HEK293 (cell line): ENCODE measurements at regions not wholly inside any gene's neighbourhood (a gene's known extent, or its start where the extent isn't known, plus 50 kb on each side); places are given as distances from the start of the nearest gene placed in this dataset.

ENCODE experiments used
- CTCF ChIA-PET: fragments of 350-600 bp; formaldehyde crosslinking; extraction: SDS; loops from one replicate; lab custom pipeline; 2021; ENCODE audit warnings: antibody characterized with exemption; lab: Yijun Ruan, JAX
- POLR2A ChIA-PET: fragments of 300-600 bp; formaldehyde crosslinking; extraction: SDS; loops from one replicate; lab custom pipeline; 2020; ENCODE audit warnings: antibody characterized with exemption, inconsistent platforms; lab: Yijun Ruan, JAX
- H3K27ac ChIP-seq: fragments of 200-500 bp; sonication (Bioruptor generic); 2 replicates; pipeline ENCODE4 v1.5.1; 2014; ENCODE audit warnings: low read depth, low read length, control low read depth, inconsistent platforms; ENCODE audit errors: extremely low read depth
- H3K36me3 ChIP-seq, 2 experiments: fragments of 200-500 bp in 1 of 2; sonication (Bioruptor generic) in 1 of 2; 1 replicate in 1 of 2; 2 replicates in 1 of 2; pipeline ENCODE4 v1.5.1; 2014 to 2017; ENCODE audit warnings: inconsistent platforms in 2 of 2, low read length in 2 of 2; ENCODE audit not compliant: control insufficient read depth in 2 of 2, insufficient read depth in 1 of 2
- H3K4me1 ChIP-seq: fragments of 200-500 bp; sonication (Bioruptor generic); 2 replicates; pipeline ENCODE4 v1.5.1; 2014; ENCODE audit warnings: mild to moderate bottlenecking, low read length, inconsistent platforms; ENCODE audit not compliant: control insufficient read depth, insufficient read depth
- H3K4me3 ChIP-seq: 2 replicates; pipeline ENCODE4 v1.5.1; 2011; ENCODE audit warnings: low read depth, mild to moderate bottlenecking, control low read depth, low read length, moderate library complexity
- H3K9me3 ChIP-seq: fragments of 200-500 bp; sonication (Bioruptor generic); 2 replicates; pipeline ENCODE4 v1.5.1; 2014; ENCODE audit warnings: low read depth, low read length, inconsistent platforms; ENCODE audit not compliant: control insufficient read depth, insufficient read depth
- HOXA7 ChIP-seq: sonication (generic); formaldehyde crosslinking; IDR thresholded peaks from 2 replicates; pipeline ENCODE4 v1.8.1; 2022; ENCODE audit warnings: missing genetic modification reagents, borderline replicate concordance
- YY2 ChIP-seq: fragments of 450-650 bp; formaldehyde crosslinking; IDR thresholded peaks from 2 replicates; pipeline ENCODE4 v1.5.1; 2016; ENCODE audit warnings: missing biosample characterization, missing genetic modification characterization
- ZEB2 ChIP-seq: fragments of 450-650 bp; formaldehyde crosslinking; IDR thresholded peaks from 2 replicates; pipeline ENCODE4 v1.5.1; 2016; ENCODE audit warnings: missing biosample characterization, missing genetic modification characterization
- ZNF138 ChIP-seq: fragments of 450-650 bp; formaldehyde crosslinking; IDR thresholded peaks from 2 replicates; pipeline ENCODE4 v1.5.1; 2016; ENCODE audit warnings: missing biosample characterization, missing genetic modification characterization, borderline replicate concordance
- ZNF146 ChIP-seq: fragments of 450-650 bp; formaldehyde crosslinking; IDR thresholded peaks from 2 replicates; pipeline ENCODE4 v1.5.1; 2016; ENCODE audit warnings: missing biosample characterization, missing genetic modification characterization
- ZNF175 ChIP-seq: fragments of 450-650 bp; formaldehyde crosslinking; IDR thresholded peaks from 2 replicates; pipeline ENCODE4 v1.5.1; 2016; ENCODE audit warnings: missing biosample characterization, missing genetic modification characterization
- ZNF19 ChIP-seq: fragments of 450-650 bp; formaldehyde crosslinking; IDR thresholded peaks from 2 replicates; pipeline ENCODE4; 2016; ENCODE audit warnings: missing biosample characterization, missing genetic modification characterization, low read depth
- ZNF2 ChIP-seq: fragments of 450-650 bp; formaldehyde crosslinking; IDR thresholded peaks from 2 replicates; pipeline ENCODE4 v1.5.1; 2016; ENCODE audit warnings: missing biosample characterization, missing genetic modification characterization
- ZNF24 ChIP-seq: fragments of 450-650 bp; formaldehyde crosslinking; IDR thresholded peaks from 2 replicates; pipeline ENCODE4 v1.5.1; 2016; ENCODE audit warnings: missing biosample characterization, missing genetic modification characterization
- ZNF350 ChIP-seq: fragments of 450-650 bp; formaldehyde crosslinking; IDR thresholded peaks from 2 replicates; pipeline ENCODE4 v1.5.0; 2017; ENCODE audit warnings: missing biosample characterization, mild to moderate bottlenecking, missing genetic modification characterization
- ZNF548 ChIP-seq: fragments of 450-650 bp; formaldehyde crosslinking; IDR thresholded peaks from 2 replicates; pipeline ENCODE4 v1.5.1; 2016; ENCODE audit warnings: missing biosample characterization, missing genetic modification characterization
- ZNF600 ChIP-seq: fragments of 450-650 bp; formaldehyde crosslinking; IDR thresholded peaks from 2 replicates; pipeline ENCODE4 v1.5.1; 2016; ENCODE audit warnings: missing biosample characterization, missing genetic modification characterization
- ZNF610 ChIP-seq: fragments of 450-650 bp; formaldehyde crosslinking; IDR thresholded peaks from 2 replicates; pipeline ENCODE4 v1.5.1; 2016; ENCODE audit warnings: missing biosample characterization, missing genetic modification characterization, borderline replicate concordance
- ZXDB ChIP-seq: fragments of 450-650 bp; formaldehyde crosslinking; IDR thresholded peaks from 2 replicates; pipeline ENCODE4 v1.5.1; 2016; ENCODE audit warnings: missing biosample characterization, missing genetic modification characterization
- TF ChIP-seq, protein P1 (sequence below): fragments of 450-650 bp; formaldehyde crosslinking; IDR thresholded peaks from 2 replicates; pipeline ENCODE4 v1.5.1; 2016; ENCODE audit warnings: missing biosample characterization, missing genetic modification characterization
- TF ChIP-seq, protein P2 (sequence below): fragments of 450-650 bp; formaldehyde crosslinking; IDR thresholded peaks from 2 replicates; pipeline ENCODE4 v1.5.1; 2017; ENCODE audit warnings: missing biosample characterization, missing genetic modification characterization
- TF ChIP-seq, protein P3 (sequence below): fragments of 450-650 bp; formaldehyde crosslinking; optimal IDR thresholded peaks from 2 replicates; pipeline ENCODE3; 2016; ENCODE audit warnings: missing biosample characterization, mild to moderate bottlenecking, missing genetic modification characterization
- TF ChIP-seq, protein P4 (sequence below): fragments of 450-650 bp; formaldehyde crosslinking; IDR thresholded peaks from 2 replicates; pipeline ENCODE4 v1.5.1; 2016; ENCODE audit warnings: missing biosample characterization, missing genetic modification characterization
- TF ChIP-seq, protein P5 (sequence below): fragments of 450-650 bp; formaldehyde crosslinking; IDR thresholded peaks from 2 replicates; pipeline ENCODE4; 2016; ENCODE audit warnings: missing biosample characterization, missing genetic modification characterization
- TF ChIP-seq, protein P6 (sequence below): fragments of 450-650 bp; formaldehyde crosslinking; IDR thresholded peaks from 2 replicates; pipeline ENCODE4 v1.5.1; 2016; ENCODE audit warnings: missing biosample characterization, missing genetic modification characterization, borderline replicate concordance

DNA sequence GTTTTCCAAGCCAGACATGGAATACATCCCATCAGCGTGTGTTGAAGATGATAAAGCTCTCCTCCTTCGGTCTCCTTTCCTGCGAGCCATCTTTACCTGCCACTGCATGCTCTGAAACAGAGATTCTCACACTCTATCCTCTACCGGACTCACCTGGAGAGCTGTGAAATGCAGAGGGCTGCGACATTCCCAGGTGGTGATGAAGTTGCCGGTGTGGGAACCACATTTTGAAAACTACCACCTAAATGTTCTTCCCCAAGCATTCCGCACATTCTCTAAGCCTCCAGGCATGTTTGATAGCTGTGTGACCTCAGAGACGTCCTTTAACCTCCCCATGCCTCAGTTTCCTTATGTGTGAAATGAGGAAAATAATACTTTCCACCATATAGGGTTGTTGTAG is 226.2 kb upstream of the RAB6C start:
- no peaks in the 10 kb centered on the region for H3K36me3 ChIP-seq
- no peak overlapping the region for H3K27ac ChIP-seq
- H3K4me3 ChIP-seq = no peak overlapping the region
- ChIA-PET CTCF (no interaction called here), POLR2A (interaction anchor here (0.5 kb wide), 1 partner anchor 30 kb away, joined by 3 read pairs; no protein-coding TSS in a partner anchor)
- TF ChIP-seq ZNF175 (tag by site-specific recombination) (no peak), ZNF146 (tag by site-specific recombination) (no peak), YY2 (tag by site-specific recombination) (no peak), ZNF600 (no peak), ZNF138 (tag by site-specific recombination) (no peak), ZNF350 (tag by site-specific recombination) (no peak), ZXDB (no peak), ZNF548 (tag by site-specific recombination) (no peak), ZEB2 (tag by site-specific recombination) (no peak), HOXA7 (CRISPR knock-in tag) (no peak), ZNF19 (tag by site-specific recombination) (no peak), ZNF610 (tag by site-specific recombination) (no peak), ZNF2 (tag by site-specific recombination) (no peak), ZNF24 (tag by site-specific recombination) (no peak)
- TF ChIP-seq, protein P1, sequence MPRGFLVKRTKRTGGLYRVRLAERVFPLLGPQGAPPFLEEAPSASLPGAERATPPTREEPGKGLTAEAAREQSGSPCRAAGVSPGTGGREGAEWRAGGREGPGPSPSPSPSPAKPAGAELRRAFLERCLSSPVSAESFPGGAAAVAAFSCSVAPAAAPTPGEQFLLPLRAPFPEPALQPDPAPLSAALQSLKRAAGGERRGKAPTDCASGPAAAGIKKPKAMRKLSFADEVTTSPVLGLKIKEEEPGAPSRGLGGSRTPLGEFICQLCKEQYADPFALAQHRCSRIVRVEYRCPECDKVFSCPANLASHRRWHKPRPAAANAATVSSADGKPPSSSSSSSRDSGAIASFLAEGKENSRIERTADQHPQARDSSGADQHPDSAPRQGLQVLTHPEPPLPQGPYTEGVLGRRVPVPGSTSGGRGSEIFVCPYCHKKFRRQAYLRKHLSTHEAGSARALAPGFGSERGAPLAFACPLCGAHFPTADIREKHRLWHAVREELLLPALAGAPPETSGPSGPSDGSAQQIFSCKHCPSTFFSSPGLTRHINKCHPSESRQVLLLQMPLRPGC (tag by site-specific recombination) = no peak
- TF ChIP-seq, protein P2, sequence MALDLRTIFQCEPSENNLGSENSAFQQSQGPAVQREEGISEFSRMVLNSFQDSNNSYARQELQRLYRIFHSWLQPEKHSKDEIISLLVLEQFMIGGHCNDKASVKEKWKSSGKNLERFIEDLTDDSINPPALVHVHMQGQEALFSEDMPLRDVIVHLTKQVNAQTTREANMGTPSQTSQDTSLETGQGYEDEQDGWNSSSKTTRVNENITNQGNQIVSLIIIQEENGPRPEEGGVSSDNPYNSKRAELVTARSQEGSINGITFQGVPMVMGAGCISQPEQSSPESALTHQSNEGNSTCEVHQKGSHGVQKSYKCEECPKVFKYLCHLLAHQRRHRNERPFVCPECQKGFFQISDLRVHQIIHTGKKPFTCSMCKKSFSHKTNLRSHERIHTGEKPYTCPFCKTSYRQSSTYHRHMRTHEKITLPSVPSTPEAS (tag by site-specific recombination) = no peak
- TF ChIP-seq, protein P3, sequence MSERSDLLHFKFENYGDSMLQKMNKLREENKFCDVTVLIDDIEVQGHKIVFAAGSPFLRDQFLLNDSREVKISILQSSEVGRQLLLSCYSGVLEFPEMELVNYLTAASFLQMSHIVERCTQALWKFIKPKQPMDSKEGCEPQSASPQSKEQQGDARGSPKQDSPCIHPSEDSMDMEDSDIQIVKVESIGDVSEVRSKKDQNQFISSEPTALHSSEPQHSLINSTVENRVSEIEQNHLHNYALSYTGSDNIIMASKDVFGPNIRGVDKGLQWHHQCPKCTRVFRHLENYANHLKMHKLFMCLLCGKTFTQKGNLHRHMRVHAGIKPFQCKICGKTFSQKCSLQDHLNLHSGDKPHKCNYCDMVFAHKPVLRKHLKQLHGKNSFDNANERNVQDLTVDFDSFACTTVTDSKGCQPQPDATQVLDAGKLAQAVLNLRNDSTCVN (tag by site-specific recombination) = no peak
- TF ChIP-seq, protein P4, sequence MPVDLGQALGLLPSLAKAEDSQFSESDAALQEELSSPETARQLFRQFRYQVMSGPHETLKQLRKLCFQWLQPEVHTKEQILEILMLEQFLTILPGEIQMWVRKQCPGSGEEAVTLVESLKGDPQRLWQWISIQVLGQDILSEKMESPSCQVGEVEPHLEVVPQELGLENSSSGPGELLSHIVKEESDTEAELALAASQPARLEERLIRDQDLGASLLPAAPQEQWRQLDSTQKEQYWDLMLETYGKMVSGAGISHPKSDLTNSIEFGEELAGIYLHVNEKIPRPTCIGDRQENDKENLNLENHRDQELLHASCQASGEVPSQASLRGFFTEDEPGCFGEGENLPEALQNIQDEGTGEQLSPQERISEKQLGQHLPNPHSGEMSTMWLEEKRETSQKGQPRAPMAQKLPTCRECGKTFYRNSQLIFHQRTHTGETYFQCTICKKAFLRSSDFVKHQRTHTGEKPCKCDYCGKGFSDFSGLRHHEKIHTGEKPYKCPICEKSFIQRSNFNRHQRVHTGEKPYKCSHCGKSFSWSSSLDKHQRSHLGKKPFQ (tag by site-specific recombination) = no peak
- TF ChIP-seq, protein P5, sequence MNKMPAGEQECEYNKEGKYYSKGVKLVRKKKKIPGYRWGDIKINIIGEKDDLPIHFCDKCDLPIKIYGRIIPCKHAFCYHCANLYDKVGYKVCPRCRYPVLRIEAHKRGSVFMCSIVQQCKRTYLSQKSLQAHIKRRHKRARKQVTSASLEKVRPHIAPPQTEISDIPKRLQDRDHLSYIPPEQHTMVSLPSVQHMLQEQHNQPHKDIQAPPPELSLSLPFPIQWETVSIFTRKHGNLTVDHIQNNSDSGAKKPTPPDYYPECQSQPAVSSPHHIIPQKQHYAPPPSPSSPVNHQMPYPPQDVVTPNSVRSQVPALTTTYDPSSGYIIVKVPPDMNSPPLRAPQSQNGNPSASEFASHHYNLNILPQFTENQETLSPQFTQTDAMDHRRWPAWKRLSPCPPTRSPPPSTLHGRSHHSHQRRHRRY (tag by site-specific recombination) = no peak
- TF ChIP-seq, protein P6, sequence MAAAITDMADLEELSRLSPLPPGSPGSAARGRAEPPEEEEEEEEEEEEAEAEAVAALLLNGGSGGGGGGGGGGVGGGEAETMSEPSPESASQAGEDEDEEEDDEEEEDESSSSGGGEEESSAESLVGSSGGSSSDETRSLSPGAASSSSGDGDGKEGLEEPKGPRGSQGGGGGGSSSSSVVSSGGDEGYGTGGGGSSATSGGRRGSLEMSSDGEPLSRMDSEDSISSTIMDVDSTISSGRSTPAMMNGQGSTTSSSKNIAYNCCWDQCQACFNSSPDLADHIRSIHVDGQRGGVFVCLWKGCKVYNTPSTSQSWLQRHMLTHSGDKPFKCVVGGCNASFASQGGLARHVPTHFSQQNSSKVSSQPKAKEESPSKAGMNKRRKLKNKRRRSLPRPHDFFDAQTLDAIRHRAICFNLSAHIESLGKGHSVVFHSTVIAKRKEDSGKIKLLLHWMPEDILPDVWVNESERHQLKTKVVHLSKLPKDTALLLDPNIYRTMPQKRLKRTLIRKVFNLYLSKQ (tag by site-specific recombination) = no peak
- H3K4me1 ChIP-seq = no peaks in the 10 kb centered on the region
- no peaks in the 10 kb centered on the region for H3K9me3 ChIP-seq
